PC-9 (cell line): ENCODE measurements at regions not wholly inside any gene's neighbourhood (a gene's known extent, or its start where the extent isn't known, plus 50 kb on each side); places are given as distances from the start of the nearest gene placed in this dataset.

Experiments
- BruUV-seq: library from RNA; stranded (reverse); fragments of 400-500 nt; replicated peaks from 2 replicates; lab custom pipeline; 2021; lab: Mats Ljungman, UMichigan
- CTCF ChIA-PET: fragments of 300-600 bp; sonication (Branson Sonifier 250); formaldehyde crosslinking; loops from one replicate; lab custom pipeline; 2022; ENCODE audit warnings: antibody characterized with exemption; lab: Charles Lee
- POLR2A ChIA-PET: fragments of 300-600 bp; sonication (Branson Sonifier 250); formaldehyde crosslinking; loops from one replicate; lab custom pipeline; 2022; ENCODE audit warnings: antibody characterized with exemption; ENCODE audit not compliant: unreplicated experiment; lab: Charles Lee
- DNase-seq, 2 experiments: peaks; one replicate each; pipeline versions ENCODE4 v3.0.0 to v3.0.0-alpha.2; 2015 to 2022; ENCODE audit warnings: mixed read lengths in 1 of 2
- H2AFZ ChIP-seq: fragments of 200-600 bp; sonication (generic); 2 replicates; pipeline ENCODE4 v1.8.1; 2017; ENCODE audit warnings: antibody characterized with exemption
- H3F3A ChIP-seq: fragments of 200-600 bp; sonication (generic); 2 replicates; pipeline ENCODE4 v1.8.1; 2017; ENCODE audit warnings: antibody characterized with exemption, mild to moderate bottlenecking, low read depth; ENCODE audit not compliant: insufficient read depth
- H3K27ac ChIP-seq: fragments of 200-600 bp; sonication (generic); 2 replicates; pipeline ENCODE4 v1.6.1; 2016; ENCODE audit warnings: mixed run types
- H3K27me3 ChIP-seq: fragments of 200-600 bp; sonication (generic); 2 replicates; pipeline ENCODE4 v1.6.1; 2016; ENCODE audit warnings: low read depth, mixed run types; ENCODE audit not compliant: insufficient read depth
- H3K36me3 ChIP-seq: fragments of 200-600 bp; sonication (generic); 2 replicates; pipeline ENCODE4 v1.6.1; 2016; ENCODE audit warnings: low read depth, mixed run types
- H3K4me1 ChIP-seq: fragments of 200-600 bp; sonication (generic); replicated peaks from 2 replicates; pipeline ENCODE4 v1.6.1; 2016; ENCODE audit warnings: mixed run types; ENCODE audit not compliant: insufficient read depth
- H3K4me2 ChIP-seq: fragments of 200-600 bp; sonication (generic); 2 replicates; pipeline ENCODE4 v1.6.1; 2017; ENCODE audit warnings: mixed run types
- H3K4me3 ChIP-seq: fragments of 200-600 bp; sonication (generic); 2 replicates; pipeline ENCODE4 v1.6.1; 2016; ENCODE audit warnings: mixed run types
- H3K79me2 ChIP-seq: fragments of 200-600 bp; sonication (generic); 2 replicates; pipeline ENCODE4 v1.6.1; 2017; ENCODE audit warnings: low read depth, mixed run types
- H3K9me2 ChIP-seq: fragments of 200-600 bp; sonication (generic); 2 replicates; pipeline ENCODE4 v1.8.1; 2017; ENCODE audit warnings: mild to moderate bottlenecking; ENCODE audit not compliant: insufficient read depth
- H3K9me3 ChIP-seq: fragments of 200-600 bp; sonication (generic); 2 replicates; pipeline ENCODE4 v1.8.1; 2016; ENCODE audit warnings: low read depth; ENCODE audit not compliant: insufficient read depth
- H4K20me1 ChIP-seq: fragments of 200-600 bp; sonication (generic); 2 replicates; pipeline ENCODE4 v1.8.1; 2017; ENCODE audit not compliant: insufficient read depth
- EZH2 ChIP-seq: fragments of 200-600 bp; sonication (generic); IDR thresholded peaks from 2 replicates; pipeline ENCODE4 v1.8.0; 2017; ENCODE audit warnings: antibody characterized with exemption, low read depth
- intact Hi-C: fragments of 100-400 bp; cut with micrococcal nuclease; formaldehyde crosslinking; loops from one replicate; pipeline ENCODE4 v1.10.0; 2022; ENCODE audit not compliant: unreplicated experiment
- TF ChIP-seq, protein P1 (sequence below): fragments of 200-600 bp; sonication (generic); conservative IDR thresholded peaks from 2 replicates; pipeline ENCODE4 v1.6.1; 2017; ENCODE audit warnings: mixed run types, antibody characterized with exemption, mild to moderate bottlenecking, moderate library complexity

DNA sequence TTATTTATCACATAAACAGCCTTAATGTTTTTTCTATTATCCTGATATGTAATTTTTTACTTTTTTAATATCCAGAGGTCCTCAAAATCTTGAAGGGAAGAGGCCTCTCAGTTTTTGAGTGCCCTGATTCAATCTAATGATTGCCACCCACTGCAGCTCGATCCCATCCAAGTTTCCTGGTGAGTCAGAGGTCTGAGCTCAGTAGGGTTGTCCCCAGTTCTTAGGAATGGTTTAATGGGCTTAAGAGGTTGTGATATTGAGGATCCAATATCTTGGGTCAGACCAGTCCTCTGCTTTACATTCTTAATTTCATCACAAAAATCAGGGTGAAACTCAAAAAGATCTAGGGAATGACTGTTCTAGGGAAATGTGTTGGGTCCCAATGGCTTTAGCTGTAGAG, 238.5 kb downstream of the NSUN3 start:
- intact Hi-C loops: no loop called here
- Histone ChIP-seq H3F3A (no peaks in the 10 kb centered on the region), H3K4me2 (no peak overlapping the region), H3K9me3 (no peaks in the 10 kb centered on the region), H4K20me1 (no peaks in the 10 kb centered on the region; the same call in 1 of the 2 replicates), H3K4me3 (no peak overlapping the region), H3K27ac (no peak overlapping the region), H3K27me3 (no peaks in the 10 kb centered on the region), H3K36me3 (no peaks in the 10 kb centered on the region), H3K79me2 (no peaks in the 10 kb centered on the region), H2AFZ (no peak overlapping the region), H3K4me1 (no peaks in the 10 kb centered on the region), H3K9me2 (no peaks in the 10 kb centered on the region)
- no TSS peak for BruUV-seq
- ChIA-PET CTCF (no interaction called here), POLR2A (no interaction called here)
- DNase-seq: no peak
- TF ChIP-seq, protein P1, sequence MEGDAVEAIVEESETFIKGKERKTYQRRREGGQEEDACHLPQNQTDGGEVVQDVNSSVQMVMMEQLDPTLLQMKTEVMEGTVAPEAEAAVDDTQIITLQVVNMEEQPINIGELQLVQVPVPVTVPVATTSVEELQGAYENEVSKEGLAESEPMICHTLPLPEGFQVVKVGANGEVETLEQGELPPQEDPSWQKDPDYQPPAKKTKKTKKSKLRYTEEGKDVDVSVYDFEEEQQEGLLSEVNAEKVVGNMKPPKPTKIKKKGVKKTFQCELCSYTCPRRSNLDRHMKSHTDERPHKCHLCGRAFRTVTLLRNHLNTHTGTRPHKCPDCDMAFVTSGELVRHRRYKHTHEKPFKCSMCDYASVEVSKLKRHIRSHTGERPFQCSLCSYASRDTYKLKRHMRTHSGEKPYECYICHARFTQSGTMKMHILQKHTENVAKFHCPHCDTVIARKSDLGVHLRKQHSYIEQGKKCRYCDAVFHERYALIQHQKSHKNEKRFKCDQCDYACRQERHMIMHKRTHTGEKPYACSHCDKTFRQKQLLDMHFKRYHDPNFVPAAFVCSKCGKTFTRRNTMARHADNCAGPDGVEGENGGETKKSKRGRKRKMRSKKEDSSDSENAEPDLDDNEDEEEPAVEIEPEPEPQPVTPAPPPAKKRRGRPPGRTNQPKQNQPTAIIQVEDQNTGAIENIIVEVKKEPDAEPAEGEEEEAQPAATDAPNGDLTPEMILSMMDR: no peak
- no peak for TF ChIP-seq EZH2

DNA sequence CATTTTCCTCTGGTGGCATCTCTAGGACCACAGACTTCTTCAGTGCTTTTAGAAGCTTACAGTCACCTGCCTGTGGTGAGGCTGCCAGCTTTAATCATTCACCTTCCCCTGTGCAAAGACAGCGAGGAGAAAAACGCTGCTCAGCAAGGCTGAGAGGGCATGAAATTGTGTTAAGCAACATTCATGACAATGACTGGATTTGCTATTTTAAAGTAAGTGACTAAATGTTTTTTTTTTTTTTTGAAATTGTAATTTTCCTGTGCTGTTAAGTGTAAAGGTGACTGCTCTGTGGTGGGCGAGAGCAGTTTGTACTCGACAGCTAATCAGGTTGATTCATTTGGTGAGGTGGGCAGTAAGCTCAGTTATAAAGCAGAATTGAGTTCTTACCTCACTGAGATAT, 240.4 kb downstream of the NSUN3 start:
- H3K4me1 ChIP-seq: no peaks in the 10 kb centered on the region
- CTCF ChIA-PET: no interaction called here
- DNase-seq: no peak
- POLR2A ChIA-PET: no interaction called here
- H2AFZ ChIP-seq: no peak overlapping the region
- no peaks in the 10 kb centered on the region for H3K9me2 ChIP-seq
- no peaks in the 10 kb centered on the region for H3K9me3 ChIP-seq
- no peak overlapping the region for H3K4me3 ChIP-seq
- H4K20me1 ChIP-seq: no peaks in the 10 kb centered on the region; the same call in 1 of the 2 replicates
- no peak overlapping the region for H3K4me2 ChIP-seq
- no peak overlapping the region for H3K27ac ChIP-seq
- H3K27me3 ChIP-seq: no peaks in the 10 kb centered on the region
- intact Hi-C loops: no loop called here
- TF ChIP-seq, protein P1: no peak
- TF ChIP-seq EZH2: no peak
- BruUV-seq: no TSS peak
- no peaks in the 10 kb centered on the region for H3K36me3 ChIP-seq
- H3K79me2 ChIP-seq: no peaks in the 10 kb centered on the region
- H3F3A ChIP-seq: no peaks in the 10 kb centered on the region

DNA sequence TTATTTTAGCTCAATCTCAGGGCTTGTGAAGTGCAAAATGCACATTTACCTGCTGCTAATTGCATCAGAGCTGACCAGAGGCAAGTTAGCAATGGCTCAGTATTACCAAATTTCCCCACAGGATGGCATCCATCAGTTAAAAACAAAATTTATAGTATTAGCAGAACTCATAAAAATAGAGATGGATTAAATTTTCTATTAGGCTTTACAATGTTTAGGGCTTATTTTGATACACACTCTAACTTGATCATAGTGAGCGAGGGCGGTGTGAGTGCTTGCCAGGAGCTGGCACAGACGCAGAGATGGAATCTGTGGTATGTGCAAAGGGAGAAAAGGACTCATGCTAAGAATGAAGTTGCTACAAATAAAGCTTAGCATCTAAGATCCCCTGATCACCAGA, 241.0 kb downstream of the NSUN3 start:
- Histone ChIP-seq H3F3A (no peaks in the 10 kb centered on the region), H3K27me3 (no peaks in the 10 kb centered on the region), H3K79me2 (no peaks in the 10 kb centered on the region), H3K36me3 (no peaks in the 10 kb centered on the region), H3K27ac (no peak overlapping the region), H3K4me2 (no peak overlapping the region), H3K9me3 (no peaks in the 10 kb centered on the region), H3K9me2 (no peaks in the 10 kb centered on the region), H2AFZ (no peak overlapping the region), H3K4me1 (no peaks in the 10 kb centered on the region), H3K4me3 (no peak overlapping the region), H4K20me1 (no peaks in the 10 kb centered on the region; the same call in 1 of the 2 replicates)
- TF ChIP-seq EZH2: no peak
- TF ChIP-seq, protein P1: peak; percentile 37
- DNase-seq: no peak
- intact Hi-C loops: no loop called here
- ChIA-PET CTCF (no interaction called here), POLR2A (no interaction called here)
- no TSS peak for BruUV-seq
